GM12878 (cell line): ENCODE measurements at regions not wholly inside any gene's neighbourhood (a gene's known extent, or its start where the extent isn't known, plus 50 kb on each side); places are given as distances from the start of the nearest gene placed in this dataset.

Experiments
- ESRRA ChIP-seq: IDR thresholded peaks from 2 replicates; pipeline ENCODE4 v1.6.1; 2012; ENCODE audit warnings: mild to moderate bottlenecking, low read length, improper control_type of control experiment
- NR2F1 ChIP-seq: fragments of 450-650 bp; conservative IDR thresholded peaks from 2 replicates; pipeline ENCODE4 v1.6.1; 2017; ENCODE audit warnings: mild to moderate bottlenecking

- no peak for TF ChIP-seq NR2F1
- TF ChIP-seq ESRRA: no peak
These were observed 59.6 kb upstream of the GCSH start for GRCh38 chr16:81155769-81156168.
